Right renal pelvis (tissue), 4 donors: ENCODE measurements at regions not wholly inside any gene's neighbourhood (a gene's known extent, or its start where the extent isn't known, plus 50 kb on each side); places are given as distances from the start of the nearest gene placed in this dataset.
"Not testable (repeated sequence)": the region's sequence is repeated elsewhere in the genome, so short reads cannot be mapped to it uniquely, and the experiment has no call there.

Experiments
- DNase-seq, 4 donors: peaks; one replicate each; pipeline ENCODE4 v3.0.0-alpha.2; 2013; ENCODE audit warnings: low read depth in 4 of 4, low spot score in 3 of 4, missing footprints in 1 of 4

- DNase-seq = no peak
Measured at GRCh38 chr4:29082684-29083083, 1637.5 kb upstream of the PCDH7 start.

- no peak for DNase-seq
Measured at GRCh38 chr4:29085748-29086147, 1634.4 kb upstream of the PCDH7 start.

- no peak for DNase-seq
Measured at GRCh38 chr4:29104694-29105093, 1615.5 kb upstream of the PCDH7 start.

- DNase-seq = no peak
Measured at GRCh38 chr4:29113960-29114359, 1606.2 kb upstream of the PCDH7 start.

GRCh38 chr4:29117231-29117722 is 1602.9 kb upstream of the PCDH7 start:
- not testable (repeated sequence) for DNase-seq

GRCh38 chr4:29121586-29121985 is 1598.6 kb upstream of the PCDH7 start:
- no peak for DNase-seq

- DNase-seq = no peak
Measured at GRCh38 chr4:29128810-29129209, 1591.4 kb upstream of the PCDH7 start.

- DNase-seq = no peak
Measured at GRCh38 chr4:29131304-29131703, 1588.9 kb upstream of the PCDH7 start.

- DNase-seq = no peak
Measured at GRCh38 chr4:29142708-29143107, 1577.5 kb upstream of the PCDH7 start.

GRCh38 chr4:29151584-29151983 is 1568.6 kb upstream of the PCDH7 start:
- DNase-seq = no peak

- DNase-seq = no peak
Measured at GRCh38 chr4:29153642-29154041, 1566.5 kb upstream of the PCDH7 start.

GRCh38 chr4:29175291-29175690 is 1544.9 kb upstream of the PCDH7 start:
- no peak for DNase-seq

- DNase-seq = no peak
Measured at GRCh38 chr4:29199025-29199424, 1521.1 kb upstream of the PCDH7 start.

GRCh38 chr4:29199485-29199884 is 1520.7 kb upstream of the PCDH7 start:
- no peak for DNase-seq

GRCh38 chr4:29213020-29213419 is 1507.1 kb upstream of the PCDH7 start:
- DNase-seq = no peak

GRCh38 chr4:29220761-29221160 is 1499.4 kb upstream of the PCDH7 start:
- no peak for DNase-seq

- no peak for DNase-seq
Measured at GRCh38 chr4:29224911-29225310, 1495.3 kb upstream of the PCDH7 start.

- no peak for DNase-seq
Measured at GRCh38 chr4:29240641-29241040, 1479.5 kb upstream of the PCDH7 start.

GRCh38 chr4:29243054-29243453 is 1477.1 kb upstream of the PCDH7 start:
- DNase-seq = no peak

- no peak for DNase-seq
Measured at GRCh38 chr4:29243851-29244250, 1476.3 kb upstream of the PCDH7 start.

- DNase-seq = no peak
Measured at GRCh38 chr4:29259556-29259955, 1460.6 kb upstream of the PCDH7 start.

GRCh38 chr4:29262986-29263385 is 1457.2 kb upstream of the PCDH7 start:
- DNase-seq = peak; percentile 42 to 60 (median 54)

GRCh38 chr4:29276150-29276549 is 1444.0 kb upstream of the PCDH7 start:
- no peak for DNase-seq
